HCT116 (cell line): ENCODE measurements at regions not wholly inside any gene's neighbourhood (a gene's known extent, or its start where the extent isn't known, plus 50 kb on each side); places are given as distances from the start of the nearest gene placed in this dataset.

ENCODE experiments used
- ATAC-seq: fragments of 200-7000 bp; cut with Tn5 transposase; 2 replicates; pipeline ENCODE4 v1.9.1; 2020; ENCODE audit warnings: mild to moderate bottlenecking, moderate library complexity
- BruUV-seq: library from RNA; stranded (reverse); fragments of 400-500 nt; replicated peaks from 2 replicates; lab custom pipeline; 2021; lab: Mats Ljungman, UMichigan
- CTCF ChIA-PET: fragments of 300-600 bp; sonication (Branson Sonifier 250); formaldehyde crosslinking; loops from one replicate; lab custom pipeline; 2021; ENCODE audit warnings: antibody characterized with exemption; lab: Charles Lee
- POLR2A ChIA-PET: fragments of 300-600, 350-600 bp; sonication (Branson Sonifier 250); formaldehyde crosslinking; loops from one replicate; lab custom pipeline; 2021; ENCODE audit warnings: antibody characterized with exemption; lab: Charles Lee
- RAD21 ChIA-PET, 2 experiments: fragments of 300-600 bp; sonication (Branson Sonifier 250); formaldehyde crosslinking; loops; one replicate each; lab custom pipeline; 2023; ENCODE audit warnings: low total read pairs in 2 of 2; ENCODE audit not compliant: uncharacterized antibody in 2 of 2, unreplicated experiment in 2 of 2, low non-redundant PET in 1 of 2; lab: Charles Lee
- DNase-seq: peaks from one replicate; pipeline ENCODE4 v3.0.0-alpha.2; 2010; ENCODE audit warnings: low read depth, low spot score
- H2AFZ ChIP-seq: fragments of 200-600 bp; shearing (Covaris generic), sonication (generic); 2 replicates; pipeline ENCODE4 v1.6.1; 2017; ENCODE audit warnings: low read depth, mixed run types, mixed read lengths, antibody characterized with exemption, low read length; ENCODE audit not compliant: poor library complexity, severe bottlenecking
- H3K27ac ChIP-seq: 2 replicates; pipeline ENCODE4 v1.5.1; 2012; ENCODE audit warnings: low read depth, low read length
- H3K27me3 ChIP-seq: fragments of 200-600 bp; sonication (generic); 2 replicates; pipeline ENCODE4 v1.6.1; 2016; ENCODE audit warnings: mixed run types, low read length, mixed read lengths; ENCODE audit not compliant: insufficient read depth
- H3K36me3 ChIP-seq, 2 experiments: fragments of 200-500 bp in 1 of 2; fragments of 200-600 bp in 1 of 2; sonication (Bioruptor generic) in 1 of 2; sonication (generic) in 1 of 2; 2 replicates each; pipeline versions ENCODE4 v1.5.1 to v1.6.1; 2014 to 2016; ENCODE audit warnings: low read length in 2 of 2, inconsistent platforms in 1 of 2, mixed read lengths in 1 of 2, mixed run types in 1 of 2; ENCODE audit not compliant: insufficient read depth in 2 of 2, control insufficient read depth in 1 of 2
- H3K4me1 ChIP-seq, 2 experiments: fragments of 200-600 bp in 1 of 2; sonication (generic) in 1 of 2; 2 replicates each; pipeline versions ENCODE4 v1.5.1 to v1.6.1; 2012 to 2017; ENCODE audit warnings: low read length in 2 of 2, inconsistent platforms in 1 of 2, mild to moderate bottlenecking in 1 of 2, mixed read lengths in 1 of 2, mixed run types in 1 of 2, moderate library complexity in 1 of 2; ENCODE audit not compliant: insufficient read depth in 2 of 2, control insufficient read depth in 1 of 2
- H3K4me2 ChIP-seq: fragments of 200-600 bp; sonication (generic); 2 replicates; pipeline ENCODE4 v1.6.1; 2017; ENCODE audit warnings: mixed run types, low read length, mixed read lengths
- H3K4me3 ChIP-seq, 2 experiments: fragments of 200-600 bp in 1 of 2; sonication (generic) in 1 of 2; replicated peaks in 1 of 2; 2 replicates each; pipeline ENCODE4 v1.5.1; 2011 to 2016; ENCODE audit warnings: low read length in 2 of 2, control low read depth in 1 of 2, low read depth in 1 of 2, mild to moderate bottlenecking in 1 of 2, mixed read lengths in 1 of 2, mixed run types in 1 of 2
- H3K79me2 ChIP-seq: fragments of 200-600 bp; sonication (generic); 2 replicates; pipeline ENCODE4 v1.6.1; 2017; ENCODE audit warnings: mild to moderate bottlenecking, mixed run types, low read length, moderate library complexity, mixed read lengths; ENCODE audit not compliant: insufficient read depth
- H3K9ac ChIP-seq: fragments of 200-600 bp; sonication (generic); 2 replicates; pipeline ENCODE4 v1.6.1; 2016; ENCODE audit warnings: low read length, mixed read lengths
- H3K9me2 ChIP-seq: fragments of 200-600 bp; sonication (generic), shearing (Covaris generic); 2 replicates; pipeline ENCODE4 v1.6.1; 2017; ENCODE audit warnings: mixed run types, mild to moderate bottlenecking, moderate library complexity; ENCODE audit not compliant: insufficient read depth
- H3K9me3 ChIP-seq, 2 experiments: fragments of 200-500 bp in 1 of 2; fragments of 200-600 bp in 1 of 2; sonication (Bioruptor generic) in 1 of 2; sonication (generic) in 1 of 2; 2 replicates each; pipeline ENCODE4 v1.6.1; 2014 to 2017; ENCODE audit warnings: low read length in 2 of 2, mixed read lengths in 2 of 2, inconsistent platforms in 1 of 2, low read depth in 1 of 2, mild to moderate bottlenecking in 1 of 2, mixed run types in 1 of 2, moderate library complexity in 1 of 2; ENCODE audit not compliant: control insufficient read depth in 1 of 2, insufficient read depth in 1 of 2
- H4K20me1 ChIP-seq: fragments of 200-600 bp; sonication (generic), shearing (Covaris generic); 2 replicates; pipeline ENCODE4 v1.6.1; 2017; ENCODE audit warnings: mixed run types, mild to moderate bottlenecking, moderate library complexity; ENCODE audit not compliant: insufficient read depth
- CBX3 ChIP-seq: IDR thresholded peaks from 2 replicates; pipeline ENCODE4 v1.6.1; 2012; ENCODE audit warnings: low read depth
- CEBPB ChIP-seq: IDR thresholded peaks from 2 replicates; pipeline ENCODE4 v1.6.1; 2012; ENCODE audit warnings: low read depth
- CTCF ChIP-seq, 3 experiments: fragments of 200-600 bp in 1 of 3; sonication (generic) in 1 of 3; IDR thresholded peaks in 2 of 3; conservative IDR thresholded peaks in 1 of 3; 2 replicates each; pipeline ENCODE4 v1.5.1; 2012 to 2017; ENCODE audit warnings: low read depth in 2 of 3, low read length in 2 of 3, antibody characterized with exemption in 1 of 3, borderline replicate concordance in 1 of 3, control low read depth in 1 of 3, mild to moderate bottlenecking in 1 of 3, mixed read lengths in 1 of 3, mixed run types in 1 of 3, moderate library complexity in 1 of 3; ENCODE audit not compliant: insufficient read depth in 1 of 3
- EGR1 ChIP-seq: IDR thresholded peaks from 2 replicates; pipeline ENCODE4 v1.6.1; 2012; ENCODE audit warnings: low read depth
- ELF1 ChIP-seq: IDR thresholded peaks from 2 replicates; pipeline ENCODE4 v1.6.1; 2012; ENCODE audit warnings: low read depth, borderline replicate concordance
- EZH2 ChIP-seq: fragments of 200-600 bp; sonication (generic); IDR thresholded peaks from 2 replicates; pipeline ENCODE4 v1.6.1; 2017; ENCODE audit warnings: antibody characterized with exemption, mixed run types
- FOSL1 ChIP-seq: IDR thresholded peaks from 2 replicates; pipeline ENCODE4 v1.6.1; 2012; ENCODE audit warnings: low read depth
- POLR2AphosphoS5 ChIP-seq: IDR thresholded peaks from 2 replicates; pipeline ENCODE4 v1.6.1; 2011; ENCODE audit warnings: mild to moderate bottlenecking, low read depth, low read length, moderate library complexity
- RAD21 ChIP-seq: IDR thresholded peaks from 2 replicates; pipeline ENCODE4 v1.6.1; 2012; ENCODE audit warnings: low read depth, mild to moderate bottlenecking
- SIN3A ChIP-seq: IDR thresholded peaks from 2 replicates; pipeline ENCODE4 v1.6.1; 2012; ENCODE audit warnings: low read depth
- SRF ChIP-seq: IDR thresholded peaks from 2 replicates; pipeline ENCODE4 v1.6.1; 2012; ENCODE audit warnings: low read depth
- TCF7L2 ChIP-seq: IDR thresholded peaks from 2 replicates; pipeline ENCODE4 v1.7.0; 2011; ENCODE audit warnings: borderline replicate concordance, inconsistent platforms; ENCODE audit not compliant: insufficient read depth, insufficient read length; ENCODE audit errors: extremely low read depth
- YY1 ChIP-seq: IDR thresholded peaks from 2 replicates; pipeline ENCODE4 v1.6.1; 2011; ENCODE audit warnings: low read length, low read depth, moderate library complexity, mild to moderate bottlenecking; ENCODE audit not compliant: insufficient replicate concordance; ENCODE audit errors: extremely low read depth
- ZBTB33 ChIP-seq: IDR thresholded peaks from 2 replicates; pipeline ENCODE4 v1.6.1; 2011; ENCODE audit warnings: mild to moderate bottlenecking, low read length, moderate library complexity; ENCODE audit not compliant: insufficient replicate concordance; ENCODE audit errors: extremely low read depth
- ZFX ChIP-seq: fragments of 450-650 bp; IDR thresholded peaks from 2 replicates; pipeline ENCODE4 v1.6.1; 2017
- intact Hi-C: fragments of 100-400 bp; cut with micrococcal nuclease; formaldehyde crosslinking; loops from 2 replicates; pipeline ENCODE4 v1.10.0; 2022

DNA sequence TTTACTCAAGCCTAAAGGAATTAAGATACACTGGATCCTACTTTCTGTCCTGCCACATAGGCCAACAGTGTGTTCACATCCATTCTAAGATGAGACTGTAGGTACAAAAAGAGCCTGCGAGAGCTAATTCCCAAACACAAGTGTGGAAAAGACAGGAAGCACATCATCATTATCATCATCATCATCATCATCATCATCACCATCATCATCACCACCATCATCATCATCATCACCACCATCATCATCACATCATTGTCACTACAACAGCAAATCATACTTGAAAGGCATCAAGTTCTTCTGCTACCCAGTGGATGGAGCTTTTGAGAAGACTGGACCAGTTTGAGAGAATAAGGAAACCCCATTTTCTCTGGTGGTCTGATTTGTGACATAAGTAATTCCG, 268.1 kb downstream of the HS3ST3A1 start:
- no TSS peak for BruUV-seq
- intact Hi-C loops: no loop called here

More for the DNA sequence above, 268.1 kb downstream of the HS3ST3A1 start:
- no peaks in the 10 kb centered on the region for H3K79me2 ChIP-seq
- H3K4me1 ChIP-seq: peaks cover 0 to 4% of the 10 kb centered on the region in 2 experiments; a peak in 1 of 4 replicates
- no peaks in the 10 kb centered on the region for H3K9me3 ChIP-seq
- no peaks in the 10 kb centered on the region for H3K36me3 ChIP-seq
- no peak for DNase-seq
- H3K27ac ChIP-seq: no peak overlapping the region
- CTCF ChIA-PET: no interaction called here
- no peaks in the 10 kb centered on the region for H4K20me1 ChIP-seq
- ATAC-seq: no peak
- H2AFZ ChIP-seq: no peak overlapping the region
- no peaks in the 10 kb centered on the region for H3K27me3 ChIP-seq
- no peak overlapping the region for H3K4me3 ChIP-seq
- RAD21 ChIA-PET: no interaction called here
- POLR2A ChIA-PET: no interaction called here
- H3K4me2 ChIP-seq: no peak overlapping the region
- no peaks in the 10 kb centered on the region for H3K9me2 ChIP-seq
- no peak for TF ChIP-seq ZFX
- no peak for TF ChIP-seq RAD21
- no peak for TF ChIP-seq SIN3A
- TF ChIP-seq ZBTB33: no peak
- no peak for TF ChIP-seq ELF1
- no peak for TF ChIP-seq CEBPB
- TF ChIP-seq POLR2AphosphoS5: no peak
- TF ChIP-seq CTCF (IDR thresholded peaks at IDR 0.05 in 2 of 3, conservative IDR thresholded peaks at IDR 0.05 in 1 of 3; ENCODE audit: borderline replicate concordance in 1 of 3, insufficient read depth in 1 of 3, low read depth in 2 of 3, low read length in 2 of 3): no peak
- TF ChIP-seq TCF7L2: no peak
- TF ChIP-seq CBX3: no peak
- no peak for TF ChIP-seq FOSL1
- TF ChIP-seq EZH2: no peak
- TF ChIP-seq SRF: no peak
- no peak for TF ChIP-seq EGR1
- TF ChIP-seq YY1: no peak
- TF ChIP-seq, all 23 proteins: peak for 0
- H3K9ac ChIP-seq: no peak overlapping the region
